ENCODE measurements at regions not wholly inside any gene's neighbourhood (a gene's known extent, or its start where the extent isn't known, plus 50 kb on each side); places are given as distances from the start of the nearest gene placed in this dataset.

GRCh38 chr9:79176014-79176697 lies 395.6 kb upstream of the TLE4 start:
- no TSS peak for BruUV-seq (replicated peaks)
- Histone ChIP-seq H3K9me3 (ENCODE audit: low read depth, low read length, poor library complexity, severe bottlenecking) (no peaks in the 10 kb centered on the region), H3K4me3 (ENCODE audit: low read depth, low read length, poor library complexity, severe bottlenecking) (no peak overlapping the region), H3K36me3 (ENCODE audit: insufficient read depth, low read length, poor library complexity, severe bottlenecking) (no peaks in the 10 kb centered on the region), H3K27ac (ENCODE audit: low read depth, low read length, poor library complexity, severe bottlenecking) (no peak overlapping the region), H3K27me3 (replicated peaks; ENCODE audit: insufficient read depth, low read depth, low read length, poor library complexity) (no peaks in the 10 kb centered on the region), H3K4me1 (ENCODE audit: insufficient read depth, low read length, poor library complexity, severe bottlenecking) (no peaks in the 10 kb centered on the region)
- intact Hi-C loops (cut with micrococcal nuclease; ENCODE audit: unreplicated experiment): no loop called here
- POLR2A ChIA-PET (ENCODE audit: low non-redundant PET): no interaction called here
- no peak for DNase-seq (ENCODE audit: low spot score)
- TF ChIP-seq CTCF (conservative IDR thresholded peaks at IDR 0.05; ENCODE audit: low read depth, low read length) (no peak), EZH2 (IDR thresholded peaks at IDR 0.05; ENCODE audit: borderline replicate concordance, low read depth, low read length, poor library complexity, severe bottlenecking) (no peak)
- CTCF ChIA-PET: no interaction called here

- TF ChIP-seq EZH2 (IDR thresholded peaks at IDR 0.05; ENCODE audit: borderline replicate concordance, low read depth, low read length, poor library complexity, severe bottlenecking): no peak
- TF ChIP-seq CTCF (conservative IDR thresholded peaks at IDR 0.05; ENCODE audit: low read depth, low read length): no peak
- no TSS peak for BruUV-seq (replicated peaks)
- Histone ChIP-seq H3K36me3 (ENCODE audit: insufficient read depth, low read length, poor library complexity, severe bottlenecking) (no peaks in the 10 kb centered on the region), H3K27me3 (replicated peaks; ENCODE audit: insufficient read depth, low read depth, low read length, poor library complexity) (peaks cover 26% of the 10 kb centered on the region), H3K9me3 (ENCODE audit: low read depth, low read length, poor library complexity, severe bottlenecking) (no peaks in the 10 kb centered on the region), H3K27ac (ENCODE audit: low read depth, low read length, poor library complexity, severe bottlenecking) (no peak overlapping the region), H3K4me1 (ENCODE audit: insufficient read depth, low read length, poor library complexity, severe bottlenecking) (no peaks in the 10 kb centered on the region), H3K4me3 (ENCODE audit: low read depth, low read length, poor library complexity, severe bottlenecking) (no peak overlapping the region)
- DNase-seq (ENCODE audit: low spot score): no peak
- CTCF ChIA-PET: no interaction called here
- intact Hi-C loops (cut with micrococcal nuclease; ENCODE audit: unreplicated experiment): no loop called here
- POLR2A ChIA-PET (ENCODE audit: low non-redundant PET): no interaction called here
These were observed 386.9 kb upstream of the TLE4 start for GRCh38 chr9:79184831-79185230.

GRCh38 chr9:79185866-79186265 lies 385.9 kb upstream of the TLE4 start:
- H3K27ac ChIP-seq (ENCODE audit: low read depth, low read length, poor library complexity, severe bottlenecking): no peak overlapping the region
- no peak for DNase-seq (ENCODE audit: low spot score)
- no TSS peak for BruUV-seq (replicated peaks)
- POLR2A ChIA-PET (ENCODE audit: low non-redundant PET): no interaction called here
- no peaks in the 10 kb centered on the region for H3K4me1 ChIP-seq (ENCODE audit: insufficient read depth, low read length, poor library complexity, severe bottlenecking)
- H3K9me3 ChIP-seq (ENCODE audit: low read depth, low read length, poor library complexity, severe bottlenecking): no peaks in the 10 kb centered on the region
- no peak for TF ChIP-seq EZH2 (IDR thresholded peaks at IDR 0.05; ENCODE audit: borderline replicate concordance, low read depth, low read length, poor library complexity, severe bottlenecking)
- TF ChIP-seq CTCF (conservative IDR thresholded peaks at IDR 0.05; ENCODE audit: low read depth, low read length): no peak
- H3K27me3 ChIP-seq (replicated peaks; ENCODE audit: insufficient read depth, low read depth, low read length, poor library complexity): peaks cover 36% of the 10 kb centered on the region
- intact Hi-C loops (cut with micrococcal nuclease; ENCODE audit: unreplicated experiment): no loop called here
- no peaks in the 10 kb centered on the region for H3K36me3 ChIP-seq (ENCODE audit: insufficient read depth, low read length, poor library complexity, severe bottlenecking)
- CTCF ChIA-PET: no interaction called here
- H3K4me3 ChIP-seq (ENCODE audit: low read depth, low read length, poor library complexity, severe bottlenecking): no peak overlapping the region

Measured in A673 (cell line).